ENCODE measurements at regions not wholly inside any gene's neighbourhood (a gene's known extent, or its start where the extent isn't known, plus 50 kb on each side); places are given as distances from the start of the nearest gene placed in this dataset.
"Not testable (repeated sequence)": the region's sequence is repeated elsewhere in the genome, so short reads cannot be mapped to it uniquely, and the experiment has no call there.

GRCh38 chr12:131192951-131193350 lies 239.2 kb downstream of the ADGRD1 start:
- no peak for DNase-seq (ENCODE audit: low read depth)

- no peak for DNase-seq (ENCODE audit: low read depth)
These were observed 240.5 kb downstream of the ADGRD1 start for GRCh38 chr12:131194166-131194565.

DNA sequence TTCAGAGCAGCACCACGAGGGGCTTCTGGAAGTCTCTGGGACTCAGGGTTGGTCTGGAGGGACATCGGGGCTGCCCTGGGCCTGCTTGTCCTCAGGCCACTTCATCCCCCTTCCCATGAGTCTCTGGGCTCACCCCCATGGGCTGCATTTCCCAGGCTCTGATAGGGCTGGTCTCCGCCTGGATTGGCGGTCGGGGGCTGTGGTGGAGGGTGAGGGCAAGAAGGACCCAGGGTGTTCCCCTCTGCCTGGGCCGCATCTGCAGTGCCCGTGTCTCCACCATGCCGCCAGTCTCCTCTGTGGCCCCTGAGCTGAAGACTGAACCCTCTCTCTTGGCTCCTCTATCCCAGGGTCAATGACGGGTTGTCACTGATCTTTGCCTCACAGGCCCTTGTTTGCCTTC lies 242.1 kb downstream of the ADGRD1 start:
- DNase-seq (ENCODE audit: low read depth): no peak

DNA sequence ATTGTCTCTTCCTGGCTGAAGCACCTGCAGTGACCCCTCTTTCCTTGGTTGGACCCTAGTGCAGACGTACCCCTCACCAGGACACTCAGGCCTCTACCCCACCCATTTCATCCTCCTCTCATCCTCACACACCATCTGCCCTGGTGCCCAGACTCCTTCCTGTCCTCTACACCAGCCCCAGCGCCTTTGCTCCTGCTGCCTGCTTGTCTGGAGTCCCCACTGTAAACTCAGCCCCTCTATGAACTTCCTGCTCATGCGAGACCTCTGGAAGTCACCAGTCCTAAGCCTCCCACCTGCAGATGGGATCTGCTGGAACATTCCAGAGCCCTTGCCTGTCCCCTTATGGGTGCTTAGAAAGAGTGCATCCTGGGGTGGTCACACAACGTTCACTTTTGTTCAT lies 242.5 kb downstream of the ADGRD1 start:
- DNase-seq (ENCODE audit: low read depth): no peak

DNA sequence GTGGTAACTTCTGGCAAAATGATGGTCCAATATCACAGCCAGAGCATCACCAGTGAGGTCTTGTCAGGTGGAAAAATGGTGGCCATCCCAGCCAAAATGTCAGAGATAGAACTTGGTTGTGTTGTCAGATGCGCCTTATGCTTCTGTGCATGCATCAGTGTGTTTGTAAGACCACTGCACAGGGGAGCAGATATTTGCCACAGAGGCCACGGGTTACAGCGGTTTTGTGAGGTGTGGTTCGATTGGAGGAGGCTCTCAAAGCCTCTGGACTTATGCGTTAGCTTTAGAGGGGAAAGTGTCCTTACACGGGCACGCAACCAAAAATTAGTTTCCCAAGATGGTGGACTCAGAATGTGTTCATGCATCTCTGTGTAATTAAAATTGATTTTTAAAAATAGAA lies 243.8 kb downstream of the ADGRD1 start:
- DNase-seq (ENCODE audit: low read depth): no peak

GRCh38 chr12:131199221-131199620 lies 245.5 kb downstream of the ADGRD1 start:
- no peak for DNase-seq (ENCODE audit: low read depth)

- DNase-seq (ENCODE audit: low read depth): not testable (repeated sequence)
These were observed 248.2 kb downstream of the ADGRD1 start for GRCh38 chr12:131201912-131202311.

DNA sequence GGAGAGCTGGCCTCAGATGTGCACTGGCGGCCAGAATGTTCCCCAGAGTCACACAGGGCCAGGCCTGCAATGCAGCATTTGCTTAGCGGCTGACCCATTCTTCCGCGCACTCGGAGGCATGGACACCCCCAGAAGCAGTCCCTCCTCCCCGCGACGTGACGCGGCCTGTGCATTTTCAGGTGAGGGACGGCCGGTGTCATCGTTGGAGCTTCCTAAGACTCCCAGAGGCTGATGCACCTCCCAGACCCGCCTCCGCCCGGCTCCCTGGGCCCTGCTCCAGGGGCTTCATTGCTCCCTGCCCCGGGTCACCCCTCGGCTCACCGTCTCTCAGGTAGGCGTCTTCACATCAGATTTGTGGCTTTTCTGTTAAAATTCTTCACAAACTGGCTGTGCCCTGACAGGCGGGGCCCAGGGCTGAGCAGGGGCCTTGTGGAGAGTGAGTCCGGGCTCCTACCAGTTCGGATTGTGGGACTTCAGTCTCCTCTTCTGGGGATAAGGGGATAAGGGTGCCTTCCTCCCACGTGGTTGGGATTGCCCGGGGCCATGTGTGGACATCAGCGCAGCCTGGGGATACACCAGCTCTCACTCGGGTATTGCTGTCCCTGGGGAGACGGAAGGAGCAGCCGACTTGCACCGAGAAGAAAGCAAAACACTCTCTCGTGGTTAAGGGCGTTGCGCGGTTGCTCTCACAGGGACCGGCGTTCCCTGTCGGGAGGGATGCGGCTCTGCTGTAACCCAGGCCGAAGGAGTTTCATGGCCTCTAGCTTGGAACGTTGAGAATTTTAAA lies 249.1 kb downstream of the ADGRD1 start:
- no peak for DNase-seq (ENCODE audit: low read depth)

- DNase-seq (ENCODE audit: low read depth): no peak
These were observed 250.1 kb downstream of the ADGRD1 start for GRCh38 chr12:131203666-131204415.

- DNase-seq (ENCODE audit: low read depth): no peak
These were observed 250.9 kb downstream of the ADGRD1 start for GRCh38 chr12:131204416-131205274.

DNA sequence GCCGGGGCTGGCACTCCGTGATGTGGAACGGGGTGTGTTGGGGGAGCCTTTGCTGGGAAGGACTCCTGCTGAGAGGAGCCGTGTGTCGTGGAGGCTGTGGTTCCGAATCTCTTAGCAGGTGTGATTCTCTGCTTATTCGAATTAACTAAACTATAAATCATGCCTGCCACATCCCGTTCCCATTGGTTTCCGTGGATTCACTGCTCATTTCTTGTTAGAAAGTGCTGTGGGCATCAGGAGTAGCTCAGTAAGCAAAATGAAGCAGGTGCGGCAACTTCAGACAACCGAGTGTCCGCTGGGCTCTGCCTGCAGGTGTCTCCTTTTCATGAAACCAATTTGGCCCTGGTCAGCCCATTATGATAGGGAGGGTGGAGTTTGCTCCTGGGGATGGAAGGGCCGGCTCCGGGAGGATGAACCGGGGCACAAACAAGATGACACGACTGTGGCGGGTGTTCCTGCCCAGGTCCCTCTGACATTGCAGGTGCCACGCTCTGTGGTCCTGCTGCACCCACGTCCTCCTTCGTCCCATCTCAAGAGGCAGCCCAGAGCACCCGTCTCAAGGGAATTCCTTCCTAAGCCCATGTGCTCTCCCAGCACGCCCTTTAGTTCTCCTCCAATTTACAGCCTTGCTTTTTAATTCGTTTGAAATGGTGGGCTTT lies 251.7 kb downstream of the ADGRD1 start:
- DNase-seq (ENCODE audit: low read depth): not testable (repeated sequence)

DNA sequence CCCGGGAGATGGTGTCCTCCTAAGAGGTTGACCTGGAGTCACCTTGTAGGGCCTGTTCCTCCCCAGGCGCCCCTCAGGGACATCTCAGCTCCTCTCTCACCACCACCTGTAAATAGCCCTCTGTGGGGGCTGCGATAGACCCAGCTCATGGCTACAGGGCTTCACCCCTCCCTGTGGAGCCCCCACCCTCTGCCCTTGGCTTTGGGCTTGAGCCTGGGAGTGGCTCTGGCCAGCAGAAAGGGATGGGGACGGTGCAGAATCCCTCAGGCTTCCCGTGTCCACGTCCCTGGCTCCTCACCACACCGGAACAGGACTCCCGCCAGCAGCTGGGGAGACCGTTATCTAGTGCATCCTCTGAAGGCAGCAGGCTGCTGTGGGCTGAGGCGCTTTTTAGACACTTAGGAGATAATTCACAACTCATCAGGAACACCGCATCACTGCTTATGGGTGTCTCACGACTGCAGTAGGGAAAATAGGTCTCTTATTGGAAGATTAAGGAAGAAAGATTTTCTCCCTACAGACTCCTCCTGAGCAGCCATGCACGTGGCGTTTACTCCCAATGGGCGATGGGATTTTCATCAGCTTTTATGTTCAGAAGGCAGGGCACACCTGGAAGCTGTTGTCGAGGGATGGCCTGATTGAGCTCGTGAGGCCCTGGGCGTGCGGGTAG lies 253.1 kb downstream of the ADGRD1 start:
- not testable (repeated sequence) for DNase-seq (ENCODE audit: low read depth)

GRCh38 chr12:131207300-131207660 lies 253.6 kb downstream of the ADGRD1 start:
- DNase-seq (ENCODE audit: low read depth): not testable (repeated sequence)

DNA sequence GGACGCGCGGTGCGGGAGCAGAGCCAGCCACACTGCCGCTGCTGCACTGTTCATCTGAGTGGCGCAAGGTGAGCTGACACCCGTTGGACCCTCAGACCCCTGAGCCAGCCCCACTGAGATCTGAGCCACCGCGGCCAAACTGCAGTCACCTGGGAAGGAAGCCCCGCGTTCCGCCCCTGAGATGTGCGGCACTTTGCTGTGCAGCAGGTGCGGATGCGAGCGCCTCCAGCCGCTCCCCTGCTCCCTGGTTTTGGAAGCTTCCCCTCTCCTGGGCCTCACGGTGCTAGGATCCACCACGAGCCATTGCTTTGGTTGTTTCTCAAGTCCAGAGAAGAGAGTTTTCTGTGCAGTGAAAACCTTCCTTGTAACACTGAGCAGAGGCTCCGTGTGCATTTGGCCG lies 254.1 kb downstream of the ADGRD1 start:
- not testable (repeated sequence) for DNase-seq (ENCODE audit: low read depth)

- no peak for DNase-seq (ENCODE audit: low read depth)
These were observed 254.7 kb downstream of the ADGRD1 start for GRCh38 chr12:131208425-131208824.

DNA sequence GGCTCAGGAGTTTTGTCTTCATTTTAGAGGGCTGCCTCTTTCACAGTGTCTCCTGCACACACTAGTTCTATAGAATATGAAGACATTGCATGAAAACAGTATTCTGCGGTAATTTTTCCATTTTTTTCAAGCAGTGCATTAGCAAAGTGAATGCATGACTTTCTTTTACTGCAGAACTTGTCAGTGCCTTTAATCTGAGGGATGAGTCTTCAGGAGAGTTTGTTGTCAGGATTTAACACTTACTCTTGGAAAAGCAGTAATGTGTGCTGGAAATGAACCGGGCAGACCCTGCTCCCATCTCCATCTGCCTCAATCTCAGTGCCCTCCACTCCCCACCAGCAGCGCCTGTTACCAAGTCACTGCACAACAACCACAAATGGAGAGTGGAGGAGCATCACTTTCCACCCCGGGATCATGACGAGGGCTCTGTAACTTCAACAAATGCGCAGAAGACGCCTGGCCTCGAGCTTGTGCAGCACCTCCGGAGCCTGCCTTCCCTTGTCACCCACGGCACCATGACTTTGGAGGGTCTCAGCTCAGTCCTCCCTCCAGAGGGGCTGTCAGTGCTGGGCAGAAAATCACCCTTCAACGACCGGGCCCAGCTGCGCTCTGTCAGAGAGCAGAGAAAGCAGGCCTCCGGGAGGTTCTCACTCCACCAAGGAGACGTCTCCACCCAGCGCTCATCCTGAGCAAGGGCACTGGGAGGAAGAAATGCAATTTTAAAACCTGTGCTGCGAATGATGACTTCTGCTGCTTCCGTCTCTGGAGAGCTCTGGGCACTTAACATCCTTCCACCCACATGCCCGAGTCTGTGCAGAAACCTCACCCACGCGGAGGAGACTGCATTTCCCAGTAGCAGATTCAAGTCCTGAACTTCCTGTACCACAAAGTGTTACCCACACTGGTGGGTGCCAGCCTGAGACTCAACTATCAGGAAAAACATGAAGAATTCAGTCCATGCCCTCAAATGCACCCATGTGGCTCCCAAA lies 255.7 kb downstream of the ADGRD1 start:
- no peak for DNase-seq (ENCODE audit: low read depth)

- DNase-seq (ENCODE audit: low read depth): no peak
These were observed 257.0 kb downstream of the ADGRD1 start for GRCh38 chr12:131210506-131211339.

GRCh38 chr12:131211340-131211938 lies 257.7 kb downstream of the ADGRD1 start:
- no peak for DNase-seq (ENCODE audit: low read depth)

DNA sequence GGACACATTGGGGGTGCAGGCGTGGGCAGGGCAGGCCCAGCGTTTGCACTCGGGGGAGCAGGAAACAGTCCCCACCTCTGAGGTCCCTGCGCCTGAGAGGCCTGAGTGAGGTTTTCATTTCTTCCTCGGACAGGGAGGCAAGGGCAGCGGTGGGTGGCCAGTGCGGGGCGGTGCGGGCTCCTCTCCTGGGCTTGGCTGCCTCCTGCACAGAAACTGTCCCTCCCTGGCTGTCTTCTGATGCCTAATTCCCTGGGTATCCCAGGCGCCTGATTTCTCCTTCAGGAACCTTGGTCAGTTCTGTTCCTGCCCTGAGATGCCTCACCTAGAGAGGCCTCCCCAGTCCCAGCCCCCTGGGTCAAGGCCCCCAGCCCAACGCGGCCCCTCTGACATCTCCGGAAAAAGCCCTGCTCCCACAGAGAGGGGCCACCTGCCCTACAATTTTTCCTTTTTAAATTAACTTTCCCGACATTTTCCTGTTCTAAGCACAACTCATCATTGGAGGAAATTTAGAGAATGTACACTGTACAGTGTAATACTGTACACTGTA lies 260.3 kb downstream of the ADGRD1 start:
- DNase-seq (ENCODE audit: low read depth): no peak

Data from EH (cell line).